ENCODE measurements at regions not wholly inside any gene's neighbourhood (a gene's known extent, or its start where the extent isn't known, plus 50 kb on each side); places are given as distances from the start of the nearest gene placed in this dataset.

- DNase-seq = no peak
Observed at GRCh38 chr5:118687661-118688621, 300.4 kb downstream of the DTWD2 start.

GRCh38 chr5:118687100-118687499 is 301.2 kb downstream of the DTWD2 start:
- DNase-seq = no peak

- no peak for DNase-seq
Observed at GRCh38 chr5:118681655-118682054, 306.7 kb downstream of the DTWD2 start.

GRCh38 chr5:118679264-118679940 is 308.9 kb downstream of the DTWD2 start:
- DNase-seq = no peak

- DNase-seq = no peak
Observed at GRCh38 chr5:118678746-118679145, 309.6 kb downstream of the DTWD2 start.

- DNase-seq = no peak
Observed at GRCh38 chr5:118675247-118675646, 313.1 kb downstream of the DTWD2 start.

GRCh38 chr5:118657576-118657975 is 330.8 kb downstream of the DTWD2 start:
- no peak for DNase-seq

- DNase-seq = no peak
Observed at GRCh38 chr5:118653872-118654271, 334.5 kb downstream of the DTWD2 start.

GRCh38 chr5:118653183-118653582 is 335.2 kb downstream of the DTWD2 start:
- no peak for DNase-seq

GRCh38 chr5:118651002-118651401 is 337.3 kb downstream of the DTWD2 start:
- DNase-seq = no peak

GRCh38 chr5:118647587-118647986 is 340.8 kb downstream of the DTWD2 start:
- no peak for DNase-seq

- no peak for DNase-seq
Observed at GRCh38 chr5:118646917-118647316, 341.4 kb downstream of the DTWD2 start.

GRCh38 chr5:118637947-118638670 is 350.2 kb downstream of the DTWD2 start:
- no peak for DNase-seq

GRCh38 chr5:118628660-118629354 is 359.5 kb downstream of the DTWD2 start:
- no peak for DNase-seq

GRCh38 chr5:118620233-118620632 is 368.1 kb downstream of the DTWD2 start:
- DNase-seq = no peak

- no peak for DNase-seq
Observed at GRCh38 chr5:118619823-118620222, 368.5 kb downstream of the DTWD2 start.

GRCh38 chr5:118616281-118616680 is 372.1 kb downstream of the DTWD2 start:
- no peak for DNase-seq

- DNase-seq = no peak
Observed at GRCh38 chr5:118614731-118615456, 373.5 kb downstream of the DTWD2 start.

- DNase-seq = no peak
Observed at GRCh38 chr5:118611332-118611945, 376.9 kb downstream of the DTWD2 start.

GRCh38 chr5:118606940-118607339 is 381.4 kb downstream of the DTWD2 start:
- no peak for DNase-seq

- DNase-seq = no peak
Observed at GRCh38 chr5:118605761-118606160, 382.6 kb downstream of the DTWD2 start.

- no peak for DNase-seq
Observed at GRCh38 chr5:118604106-118604505, 384.2 kb downstream of the DTWD2 start.
